ENCODE measurements at regions not wholly inside any gene's neighbourhood (a gene's known extent, or its start where the extent isn't known, plus 50 kb on each side); places are given as distances from the start of the nearest gene placed in this dataset.

GRCh38 chr6:87936065-87936464 is 111.6 kb upstream of the SPACA1 start:
- DNase-seq (ENCODE audit: low read depth), result no peak

- DNase-seq (ENCODE audit: low read depth), result no peak
Observed at GRCh38 chr6:87935196-87935595, 112.4 kb upstream of the SPACA1 start.

GRCh38 chr6:87932361-87932760 is 115.3 kb upstream of the SPACA1 start:
- DNase-seq (ENCODE audit: low read depth), result no peak

GRCh38 chr6:87929843-87930288 is 117.8 kb upstream of the SPACA1 start:
- DNase-seq (ENCODE audit: low read depth), result peak; percentile 68

- no peak for DNase-seq (ENCODE audit: low read depth)
Observed at GRCh38 chr6:87926687-87927086, 121.0 kb upstream of the SPACA1 start.

- no peak for DNase-seq (ENCODE audit: low read depth)
Observed at GRCh38 chr6:87926072-87926471, 121.6 kb upstream of the SPACA1 start.

GRCh38 chr6:87925373-87926060 is 122.1 kb upstream of the SPACA1 start:
- DNase-seq (ENCODE audit: low read depth), result no peak

- no peak for DNase-seq (ENCODE audit: low read depth)
Observed at GRCh38 chr6:87923389-87924050, 124.1 kb upstream of the SPACA1 start.

GRCh38 chr6:87922947-87923330 is 124.7 kb upstream of the SPACA1 start:
- DNase-seq (ENCODE audit: low read depth), result no peak

- no peak for DNase-seq (ENCODE audit: low read depth)
Observed at GRCh38 chr6:87922196-87922946, 125.3 kb upstream of the SPACA1 start.

- DNase-seq (ENCODE audit: low read depth), result no peak
Observed at GRCh38 chr6:87921034-87921433, 126.6 kb upstream of the SPACA1 start.

- no peak for DNase-seq (ENCODE audit: low read depth)
Observed at GRCh38 chr6:87920245-87920644, 127.4 kb upstream of the SPACA1 start.

- DNase-seq (ENCODE audit: low read depth), result no peak
Observed at GRCh38 chr6:87919416-87919815, 128.2 kb upstream of the SPACA1 start.

- DNase-seq (ENCODE audit: low read depth), result no peak
Observed at GRCh38 chr6:87919001-87919400, 128.6 kb upstream of the SPACA1 start.

- DNase-seq (ENCODE audit: low read depth), result no peak
Observed at GRCh38 chr6:87918461-87918941, 129.1 kb upstream of the SPACA1 start.

- no peak for DNase-seq (ENCODE audit: low read depth)
Observed at GRCh38 chr6:87917886-87918285, 129.8 kb upstream of the SPACA1 start.

- DNase-seq (ENCODE audit: low read depth), result no peak
Observed at GRCh38 chr6:87916446-87916845, 131.2 kb upstream of the SPACA1 start.

GRCh38 chr6:87914637-87915395 is 132.8 kb upstream of the SPACA1 start:
- DNase-seq (ENCODE audit: low read depth), result no peak

- no peak for DNase-seq (ENCODE audit: low read depth)
Observed at GRCh38 chr6:87913974-87914373, 133.7 kb upstream of the SPACA1 start.

- DNase-seq (ENCODE audit: low read depth), result no peak
Observed at GRCh38 chr6:87912102-87912501, 135.5 kb upstream of the SPACA1 start.

- peak; percentile 87 for DNase-seq (ENCODE audit: low read depth)
Observed at GRCh38 chr6:87909849-87910248, 137.8 kb upstream of the SPACA1 start.
